GM12891 (cell line): ENCODE measurements at regions not wholly inside any gene's neighbourhood (a gene's known extent, or its start where the extent isn't known, plus 50 kb on each side); places are given as distances from the start of the nearest gene placed in this dataset.

Experiments used
- POLR2A ChIP-seq: IDR thresholded peaks from 2 replicates; pipeline ENCODE4 v1.6.1; 2011; ENCODE audit warnings: low read depth, low read length, control low read depth
- POLR2AphosphoS5 ChIP-seq: IDR thresholded peaks from 2 replicates; pipeline ENCODE4 v1.6.1; 2011; ENCODE audit warnings: low read depth, low read length, control low read depth
- SPI1 ChIP-seq: IDR thresholded peaks from 2 replicates; pipeline ENCODE4 v1.6.1; 2011; ENCODE audit warnings: low read depth, low read length, control low read depth
- TAF1 ChIP-seq: IDR thresholded peaks from 2 replicates; pipeline ENCODE4 v1.6.1; 2011; ENCODE audit warnings: low read depth, low read length, control low read depth

DNA sequence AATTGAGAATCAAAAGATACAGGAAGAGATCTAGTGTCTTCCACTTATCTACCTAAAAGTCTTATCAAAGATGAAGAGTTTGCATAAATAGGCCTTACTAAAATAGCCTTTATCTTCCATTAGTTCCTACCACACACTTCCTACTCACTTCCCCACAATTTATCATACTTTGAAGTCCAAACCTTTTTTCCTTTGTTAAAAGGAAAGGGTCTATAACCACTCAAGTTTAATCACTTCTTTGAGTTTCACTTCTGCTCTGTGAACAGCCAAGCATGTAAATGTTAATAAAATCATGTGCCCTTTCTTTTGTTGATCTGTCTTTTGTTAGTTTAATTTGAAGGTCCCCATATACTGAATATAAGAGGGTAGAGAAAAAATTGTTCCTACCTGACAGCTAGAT is 114.5 kb downstream of the PHLDA1 start:
- TF ChIP-seq POLR2AphosphoS5 (no peak), POLR2A (no peak), TAF1 (no peak), SPI1 (peak; percentile 97)
